ENCODE measurements at regions not wholly inside any gene's neighbourhood (a gene's known extent, or its start where the extent isn't known, plus 50 kb on each side); places are given as distances from the start of the nearest gene placed in this dataset.

GRCh38 chr1:222334026-222334680, 213.8 kb downstream of the HHIPL2 start:
- Histone ChIP-seq H3K4me1 (ENCODE audit: insufficient read depth) (peaks cover 24% of the 10 kb centered on the region), H3K9me3 (ENCODE audit: low read depth) (no peaks in the 10 kb centered on the region), H3K4me3 (no peak overlapping the region), H3K4me2 (ENCODE audit: unreplicated experiment) (peak overlapping the region; percentile 12), H3K27ac (no peak overlapping the region), H3K36me3 (ENCODE audit: low read depth) (no peaks in the 10 kb centered on the region), H2AFZ (no peak overlapping the region), H3K27me3 (replicated peaks; ENCODE audit: insufficient read depth) (0 out of 2 replicates have a peak, but pooled peaks cover 3% of the 10 kb centered on the region), H3K9me2 (ENCODE audit: insufficient read depth) (no peaks in the 10 kb centered on the region), H3F3A (ENCODE audit: insufficient read depth) (peaks cover 12% of the 10 kb centered on the region), H4K20me1 (ENCODE audit: insufficient read depth) (no peaks in the 10 kb centered on the region), H3K9ac (no peak overlapping the region), H3K79me2 (ENCODE audit: insufficient read depth) (no peaks in the 10 kb centered on the region)
- TF ChIP-seq EZH2 (IDR thresholded peaks at IDR 0.05; ENCODE audit: insufficient read depth, poor library complexity, severe bottlenecking) = no peak
- 50 to 51% methylated on average over 5 of the region's 5 CpGs for WGBS, 2 experiments (ENCODE audit: low coverage in 1 of 2, low lambda C conversion rate in 2 of 2, missing lambda C conversion rate in 2 of 2)
- DNase-seq = peak; percentile 69
- in situ Hi-C loops (cut with MboI) = no loop called here

GRCh38 chr1:222331765-222332164, 216.1 kb downstream of the HHIPL2 start:
- Histone ChIP-seq H3K27me3 (replicated peaks; ENCODE audit: insufficient read depth) (0 out of 2 replicates have a peak, but pooled peaks cover 3% of the 10 kb centered on the region), H3K4me3 (no peak overlapping the region), H2AFZ (no peak overlapping the region), H3K4me2 (ENCODE audit: unreplicated experiment) (no peak overlapping the region), H3K79me2 (ENCODE audit: insufficient read depth) (no peaks in the 10 kb centered on the region), H3K9me3 (ENCODE audit: low read depth) (no peaks in the 10 kb centered on the region), H4K20me1 (ENCODE audit: insufficient read depth) (no peaks in the 10 kb centered on the region), H3K4me1 (ENCODE audit: insufficient read depth) (peaks cover 20% of the 10 kb centered on the region), H3K36me3 (ENCODE audit: low read depth) (no peaks in the 10 kb centered on the region), H3K9ac (no peak overlapping the region), H3K9me2 (ENCODE audit: insufficient read depth) (no peaks in the 10 kb centered on the region), H3K27ac (no peak overlapping the region), H3F3A (ENCODE audit: insufficient read depth) (peaks cover 12% of the 10 kb centered on the region)
- TF ChIP-seq EZH2 (IDR thresholded peaks at IDR 0.05; ENCODE audit: insufficient read depth, poor library complexity, severe bottlenecking) (no peak), EZH2phosphoT487 (IDR thresholded peaks at IDR 0.05; ENCODE audit: insufficient read depth, low read depth) (no peak)
- in situ Hi-C loops (cut with MboI) = no loop called here
- DNase-seq = peak; percentile 5

- Histone ChIP-seq H3K4me3 (no peak overlapping the region), H3K36me3 (ENCODE audit: low read depth) (no peaks in the 10 kb centered on the region), H3F3A (ENCODE audit: insufficient read depth) (peaks cover 12% of the 10 kb centered on the region), H3K9me3 (ENCODE audit: low read depth) (no peaks in the 10 kb centered on the region), H3K9ac (no peak overlapping the region), H3K4me2 (ENCODE audit: unreplicated experiment) (no peak overlapping the region), H3K27ac (no peak overlapping the region), H3K9me2 (ENCODE audit: insufficient read depth) (no peaks in the 10 kb centered on the region), H3K4me1 (ENCODE audit: insufficient read depth) (peaks cover 20% of the 10 kb centered on the region), H4K20me1 (ENCODE audit: insufficient read depth) (no peaks in the 10 kb centered on the region), H3K79me2 (ENCODE audit: insufficient read depth) (no peaks in the 10 kb centered on the region), H2AFZ (no peak overlapping the region), H3K27me3 (replicated peaks; ENCODE audit: insufficient read depth) (0 out of 2 replicates have a peak, but pooled peaks cover 3% of the 10 kb centered on the region)
- TF ChIP-seq EZH2 (IDR thresholded peaks at IDR 0.05; ENCODE audit: insufficient read depth, poor library complexity, severe bottlenecking) (no peak), EZH2phosphoT487 (IDR thresholded peaks at IDR 0.05; ENCODE audit: insufficient read depth, low read depth) (no peak)
- DNase-seq = peak; percentile 60
- in situ Hi-C loops (cut with MboI) = no loop called here
- 9 to 28% methylated on average over 1 of the region's 1 CpG for WGBS, 2 experiments (ENCODE audit: low coverage in 1 of 2, low lambda C conversion rate in 2 of 2, missing lambda C conversion rate in 2 of 2)
These were observed 216.6 kb downstream of the HHIPL2 start for GRCh38 chr1:222331340-222331739.

GRCh38 chr1:222329493-222330045, 218.3 kb downstream of the HHIPL2 start:
- H3F3A ChIP-seq (ENCODE audit: insufficient read depth) = peaks cover 12% of the 10 kb centered on the region
- no peaks in the 10 kb centered on the region for H3K9me2 ChIP-seq (ENCODE audit: insufficient read depth)
- H3K27me3 ChIP-seq (replicated peaks; ENCODE audit: insufficient read depth) = 0 out of 2 replicates have a peak, but pooled peaks cover 3% of the 10 kb centered on the region
- H3K4me2 ChIP-seq (ENCODE audit: unreplicated experiment) = no peak overlapping the region
- no peaks in the 10 kb centered on the region for H3K36me3 ChIP-seq (ENCODE audit: low read depth)
- H3K9ac ChIP-seq = no peak overlapping the region
- in situ Hi-C loops (cut with MboI) = no loop called here
- H3K4me3 ChIP-seq = no peak overlapping the region
- H2AFZ ChIP-seq = no peak overlapping the region
- no peak for DNase-seq
- TF ChIP-seq EZH2 (IDR thresholded peaks at IDR 0.05; ENCODE audit: insufficient read depth, poor library complexity, severe bottlenecking) (no peak), EZH2phosphoT487 (IDR thresholded peaks at IDR 0.05; ENCODE audit: insufficient read depth, low read depth) (no peak)
- H3K4me1 ChIP-seq (ENCODE audit: insufficient read depth) = peaks cover 20% of the 10 kb centered on the region
- WGBS, 2 experiments (ENCODE audit: low coverage in 1 of 2, low lambda C conversion rate in 2 of 2, missing lambda C conversion rate in 2 of 2) = 35 to 38% methylated on average over 3 of the region's 3 CpGs
- H3K79me2 ChIP-seq (ENCODE audit: insufficient read depth) = no peaks in the 10 kb centered on the region
- no peaks in the 10 kb centered on the region for H4K20me1 ChIP-seq (ENCODE audit: insufficient read depth)
- H3K9me3 ChIP-seq (ENCODE audit: low read depth) = no peaks in the 10 kb centered on the region
- H3K27ac ChIP-seq = no peak overlapping the region

GRCh38 chr1:222326710-222327036, 221.2 kb downstream of the HHIPL2 start:
- H3K4me1 ChIP-seq (ENCODE audit: insufficient read depth) = peaks cover 9% of the 10 kb centered on the region; the same call in 1 of the 2 replicates
- H2AFZ ChIP-seq = no peak overlapping the region
- no peaks in the 10 kb centered on the region for H3K36me3 ChIP-seq (ENCODE audit: low read depth)
- H4K20me1 ChIP-seq (ENCODE audit: insufficient read depth) = no peaks in the 10 kb centered on the region
- H3K4me2 ChIP-seq (ENCODE audit: unreplicated experiment) = no peak overlapping the region
- H3K9me3 ChIP-seq (ENCODE audit: low read depth) = no peaks in the 10 kb centered on the region
- in situ Hi-C loops (cut with MboI) = no loop called here
- H3K79me2 ChIP-seq (ENCODE audit: insufficient read depth) = no peaks in the 10 kb centered on the region
- TF ChIP-seq EZH2 (IDR thresholded peaks at IDR 0.05; ENCODE audit: insufficient read depth, poor library complexity, severe bottlenecking) = no peak
- TF ChIP-seq EZH2phosphoT487 (IDR thresholded peaks at IDR 0.05; ENCODE audit: insufficient read depth, low read depth) = no peak
- no peaks in the 10 kb centered on the region for H3K9me2 ChIP-seq (ENCODE audit: insufficient read depth)
- DNase-seq = no peak
- no peak overlapping the region for H3K4me3 ChIP-seq
- no peak overlapping the region for H3K9ac ChIP-seq
- H3K27ac ChIP-seq = no peak overlapping the region
- 0 out of 2 replicates have a peak, but pooled peaks cover 3% of the 10 kb centered on the region for H3K27me3 ChIP-seq (replicated peaks; ENCODE audit: insufficient read depth)
- peaks cover 7% of the 10 kb centered on the region for H3F3A ChIP-seq (ENCODE audit: insufficient read depth)

All from GM23248 (cell line).